ENCODE measurements at regions not wholly inside any gene's neighbourhood (a gene's known extent, or its start where the extent isn't known, plus 50 kb on each side); places are given as distances from the start of the nearest gene placed in this dataset.
"Not testable (repeated sequence)": the region's sequence is repeated elsewhere in the genome, so short reads cannot be mapped to it uniquely, and the experiment has no call there.

DNA sequence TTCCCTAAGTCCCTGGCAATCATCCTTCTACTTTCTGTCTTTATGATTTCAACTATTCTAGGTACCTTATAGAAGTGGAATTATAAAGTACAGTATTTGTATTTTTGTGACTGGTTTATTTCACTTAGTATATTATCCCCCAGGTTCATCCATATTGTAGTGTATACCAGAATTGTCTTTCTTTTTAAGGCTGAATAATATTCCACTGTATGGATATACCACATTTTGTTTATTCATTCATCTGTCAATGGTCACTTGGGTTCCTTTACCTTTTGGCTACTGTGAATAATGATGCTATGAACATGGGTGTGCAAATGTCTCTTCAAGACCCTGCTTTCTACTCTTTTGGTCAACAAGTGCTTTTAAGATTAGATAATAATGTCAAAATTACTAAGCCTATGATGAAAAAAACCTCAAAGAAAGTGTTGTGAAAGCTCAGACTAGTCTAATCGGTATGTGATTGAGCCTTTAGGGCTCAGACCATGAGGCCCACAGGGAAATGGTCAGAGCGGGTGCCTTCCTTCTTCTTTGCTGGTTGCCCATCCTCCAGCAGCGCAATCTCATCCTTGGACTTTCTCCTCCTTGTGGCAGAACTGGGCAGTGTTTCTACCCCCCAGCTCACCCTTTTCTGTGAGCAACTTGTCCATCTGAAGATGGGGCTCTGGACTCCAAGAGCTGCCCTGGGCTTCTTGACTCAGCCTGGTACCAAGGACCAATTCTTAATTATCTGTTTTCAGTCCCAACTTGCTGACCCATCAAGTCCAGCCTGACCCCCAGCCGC is 105.4 kb downstream of the TTC8 start:
- no peak for DNase-seq

DNA sequence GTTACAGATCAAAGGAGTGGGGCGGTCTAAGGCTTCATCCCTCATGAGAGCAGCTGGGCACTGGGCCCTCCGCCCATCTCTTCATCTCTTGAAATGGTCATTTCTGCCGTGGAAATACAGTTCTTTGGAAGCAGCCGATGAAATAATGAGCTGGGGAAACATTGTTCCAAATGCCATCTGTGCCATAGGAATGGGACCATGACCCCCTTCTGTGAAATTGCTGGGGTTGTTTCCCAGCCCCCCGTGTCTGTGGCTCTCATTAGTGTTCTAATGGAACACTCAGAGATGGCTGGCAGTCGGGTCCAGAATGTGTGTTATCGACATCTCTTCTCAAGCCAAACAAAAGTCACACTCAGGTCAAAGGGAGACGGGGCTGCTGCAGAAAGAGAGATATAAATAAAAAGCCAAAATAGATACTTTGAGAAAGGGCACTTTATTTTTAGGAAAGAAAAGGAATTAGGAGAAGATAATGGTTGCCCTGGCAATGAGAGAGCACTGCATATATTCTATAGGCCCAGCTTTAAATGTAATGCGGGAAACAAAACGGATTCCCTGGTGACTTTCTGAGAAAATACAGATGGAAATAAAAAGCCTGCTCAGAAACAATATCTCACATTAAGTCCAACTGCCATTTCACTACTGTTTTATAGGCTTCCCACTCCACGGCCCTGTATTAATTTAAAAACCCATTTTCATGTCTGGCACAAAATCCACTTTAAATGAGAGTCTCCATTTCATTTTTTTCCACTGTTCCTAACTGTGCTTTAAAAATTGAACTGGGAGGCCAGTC is 107.1 kb downstream of the TTC8 start:
- DNase-seq, result peak; percentile 24

DNA sequence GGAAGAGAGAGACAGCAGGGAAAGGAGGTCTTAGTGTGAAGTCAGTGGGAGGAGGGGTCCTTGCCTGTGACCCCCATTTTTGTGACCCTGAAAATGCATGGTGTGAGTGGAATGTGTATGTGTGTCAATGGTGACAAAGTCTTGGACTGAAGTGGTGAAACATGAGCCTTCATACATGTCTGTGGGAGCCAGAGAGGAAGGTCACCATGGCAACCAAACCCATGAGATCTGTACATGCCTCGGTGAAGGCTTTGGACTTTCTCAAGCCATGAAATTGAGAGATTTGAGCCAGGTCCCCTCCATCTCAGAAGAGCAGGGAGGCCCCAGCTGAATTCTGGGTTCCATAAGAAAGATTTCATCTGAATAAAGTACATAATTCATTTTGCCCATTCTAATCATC is 108.7 kb downstream of the TTC8 start:
- peak; percentile 29 for DNase-seq

DNA sequence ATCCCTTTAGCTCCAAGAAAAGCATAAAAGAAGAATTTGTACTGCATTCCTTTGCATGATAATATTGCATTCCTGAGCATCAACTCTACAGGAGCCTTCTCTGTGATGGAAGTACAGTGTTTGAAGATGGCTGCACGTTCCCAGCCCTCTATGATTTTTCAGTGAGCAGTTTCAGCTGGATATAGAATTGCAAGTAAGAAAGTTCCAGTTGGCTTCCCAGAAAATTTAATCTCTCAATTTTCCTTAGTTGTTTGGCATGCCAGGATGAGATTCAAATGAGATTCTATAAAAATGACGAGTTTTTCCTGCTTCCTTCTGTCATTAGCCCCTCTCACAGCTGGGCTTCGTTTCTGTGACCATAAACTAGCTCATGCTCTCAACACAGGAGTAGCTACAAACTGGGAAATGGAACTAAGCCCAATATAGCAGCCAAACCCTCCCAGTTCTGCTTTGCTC is 109.9 kb downstream of the TTC8 start:
- DNase-seq, result peak; percentile 47

DNA sequence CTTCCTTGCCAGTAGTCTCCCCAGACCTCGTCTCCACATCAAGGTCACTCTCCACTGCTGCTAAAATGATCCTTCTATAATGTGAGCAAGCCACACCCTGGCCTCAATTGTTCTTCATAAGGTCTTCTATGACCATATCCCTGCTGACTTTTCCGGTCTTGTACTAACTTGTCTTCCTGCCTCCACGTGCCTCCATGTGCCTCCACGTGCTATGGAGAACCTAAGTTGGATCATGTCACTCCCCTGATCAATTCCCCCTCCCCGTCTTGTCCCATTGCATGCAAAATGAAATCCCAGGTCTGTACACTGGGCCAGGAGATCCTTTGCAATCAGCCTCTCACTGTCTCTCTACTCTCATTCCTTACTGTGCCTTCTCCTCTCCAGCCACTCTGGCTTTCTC is 110.6 kb downstream of the TTC8 start:
- DNase-seq, result no peak

DNA sequence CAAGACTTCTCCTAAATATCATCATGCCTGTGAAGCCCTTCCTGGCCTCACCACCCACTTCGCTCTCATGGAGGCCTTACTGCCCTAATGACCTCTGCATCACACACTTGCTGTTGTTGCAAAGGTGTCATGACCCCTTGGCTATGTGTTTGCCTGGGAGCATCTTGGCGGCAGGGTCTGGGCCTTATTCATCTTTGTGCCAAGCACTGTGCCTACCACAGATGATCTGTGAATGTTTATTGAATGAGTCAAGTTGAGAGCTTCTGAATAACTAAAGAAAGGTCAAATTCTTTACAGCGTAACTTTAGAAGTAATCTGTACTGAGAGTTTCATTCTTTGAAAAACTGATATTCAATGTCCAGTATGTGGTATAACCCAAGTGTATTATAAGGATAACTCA is 113.3 kb downstream of the TTC8 start:
- DNase-seq, result no peak

DNA sequence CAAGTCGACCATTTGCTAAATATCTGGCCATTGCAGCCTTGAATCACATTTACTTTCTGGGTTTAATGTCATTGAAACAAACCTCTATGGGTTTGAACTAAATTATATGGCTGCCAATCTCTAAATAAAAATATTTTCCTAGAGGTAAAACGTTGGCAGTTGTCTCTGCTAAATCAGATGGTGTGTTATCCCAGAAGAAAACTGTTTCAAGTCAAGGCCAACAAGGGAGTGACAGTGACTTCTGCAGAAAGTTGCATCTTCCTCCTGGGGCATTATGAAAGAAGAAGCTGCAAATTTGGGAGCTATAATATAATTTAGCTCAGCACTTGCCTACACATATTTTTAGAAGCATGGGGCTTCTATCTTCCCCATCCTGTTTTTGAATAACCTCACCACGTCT is 116.2 kb downstream of the TTC8 start:
- DNase-seq, result no peak

DNA sequence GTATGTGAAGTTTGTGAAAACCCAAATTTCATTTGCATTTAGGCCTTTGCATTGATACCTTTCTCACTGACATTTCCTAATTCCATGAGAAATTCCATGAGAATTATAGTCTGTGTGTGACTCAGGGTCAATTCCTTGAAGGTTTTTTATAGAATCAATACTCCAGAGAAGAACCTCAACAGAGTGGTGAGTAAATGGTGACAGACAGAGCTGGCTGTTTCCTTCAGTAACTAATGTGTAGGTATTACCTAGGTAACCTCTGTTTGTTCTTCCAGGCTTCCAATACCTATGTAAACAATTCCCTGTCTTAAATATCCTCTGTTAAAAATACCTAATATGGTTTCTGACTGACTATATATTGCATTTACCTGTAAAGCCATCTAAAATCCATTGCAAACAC is 117.0 kb downstream of the TTC8 start:
- DNase-seq, result no peak

DNA sequence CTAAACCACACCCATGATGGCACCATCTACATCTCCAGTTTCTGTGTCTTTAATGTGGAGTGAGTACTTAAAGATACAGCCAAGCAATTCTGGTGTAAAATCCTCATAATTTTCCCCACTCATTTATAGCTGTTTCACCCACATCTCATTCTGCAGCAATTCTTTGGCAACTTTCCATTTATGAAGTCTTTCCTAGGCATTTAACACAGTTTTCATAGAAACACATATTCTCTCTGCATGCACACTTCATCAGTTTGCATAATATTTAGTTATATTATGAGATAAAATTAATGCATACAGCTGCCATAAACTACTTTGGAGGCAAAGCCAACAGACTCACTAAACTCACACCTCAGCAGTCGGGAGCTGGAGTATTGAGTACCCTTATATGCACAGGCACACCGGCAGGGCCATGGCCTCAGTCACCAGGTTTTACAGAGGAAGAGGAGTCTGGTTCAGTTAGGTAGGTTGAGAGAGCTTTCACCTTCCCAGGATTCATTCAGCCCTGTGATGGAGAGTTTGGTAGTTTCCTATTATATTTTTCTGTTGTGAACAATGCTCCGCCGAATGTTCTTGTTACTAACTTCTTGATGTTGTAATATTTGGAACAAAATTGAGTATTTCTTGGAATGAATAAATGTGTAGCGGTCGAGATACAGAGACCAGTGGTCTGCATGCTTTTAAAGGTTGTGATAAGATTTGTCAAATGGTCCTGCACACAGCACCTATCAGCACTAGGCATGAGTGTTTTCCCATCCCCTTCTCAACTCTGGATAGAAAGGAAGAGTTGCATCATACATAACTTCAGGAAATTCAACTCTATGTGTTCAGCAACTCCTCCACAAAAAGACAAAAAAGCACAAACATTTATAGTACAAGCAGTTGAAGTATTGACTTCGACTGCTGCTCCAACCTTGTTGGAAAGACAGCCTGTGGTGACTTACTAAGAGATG is 123.5 kb downstream of the TTC8 start:
- no peak for DNase-seq

DNA sequence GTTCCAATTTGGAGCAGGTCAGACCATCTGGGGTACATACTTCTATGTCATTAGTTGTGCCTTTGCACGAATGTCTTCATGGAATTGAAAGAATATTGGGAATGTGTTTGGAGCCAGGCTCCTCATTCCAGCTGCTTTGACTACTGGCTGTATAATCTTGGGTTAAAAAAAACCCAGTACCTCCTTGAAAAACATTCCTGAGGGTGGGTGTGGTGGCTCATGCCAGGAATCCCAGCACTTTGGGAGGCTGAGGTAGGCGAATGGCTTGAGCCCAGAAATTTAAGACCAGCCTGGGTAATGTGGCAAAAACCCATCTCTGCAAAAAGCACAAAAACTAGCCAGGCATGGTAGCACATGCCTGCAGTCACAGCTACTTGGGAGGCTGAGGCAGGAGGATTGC is 125.6 kb downstream of the TTC8 start:
- no peak for DNase-seq

DNA sequence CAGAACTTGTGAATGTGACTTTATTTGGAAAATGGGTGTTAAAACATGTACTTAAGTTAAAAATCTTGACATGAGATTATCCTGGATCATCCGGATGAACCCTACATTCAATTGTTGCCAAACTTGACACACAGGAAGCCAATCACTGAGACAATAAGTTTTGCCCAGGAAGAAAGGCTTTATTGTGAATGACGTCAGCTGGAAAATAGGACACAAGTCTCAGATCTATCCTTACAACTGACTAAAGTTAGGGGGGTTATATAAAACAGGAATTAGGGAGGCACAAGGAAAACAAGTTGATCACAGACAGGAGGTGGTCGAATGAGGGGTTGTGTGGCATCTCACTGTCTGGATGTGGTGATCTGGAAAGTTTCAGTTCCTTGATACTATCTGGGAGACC is 126.9 kb downstream of the TTC8 start:
- no peak for DNase-seq

DNA sequence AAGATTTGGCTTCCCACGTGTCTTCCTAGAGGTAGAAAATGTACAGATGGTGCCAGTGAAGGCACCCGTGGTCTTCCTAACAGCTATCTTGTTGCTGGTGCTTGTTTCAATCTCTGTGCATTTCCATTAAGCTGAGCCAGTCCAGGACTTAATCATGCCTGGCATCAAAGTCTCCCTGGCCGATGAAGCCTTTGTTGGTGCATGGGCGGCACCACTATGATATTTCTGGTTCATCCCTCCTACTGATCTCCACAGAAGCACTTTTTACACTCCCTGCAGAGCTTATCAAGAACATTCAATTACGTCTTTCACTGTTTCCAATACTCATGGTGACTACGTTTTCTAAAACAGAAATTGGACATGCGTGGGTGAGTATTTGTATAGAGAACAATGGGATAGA is 128.4 kb downstream of the TTC8 start:
- no peak for DNase-seq

DNA sequence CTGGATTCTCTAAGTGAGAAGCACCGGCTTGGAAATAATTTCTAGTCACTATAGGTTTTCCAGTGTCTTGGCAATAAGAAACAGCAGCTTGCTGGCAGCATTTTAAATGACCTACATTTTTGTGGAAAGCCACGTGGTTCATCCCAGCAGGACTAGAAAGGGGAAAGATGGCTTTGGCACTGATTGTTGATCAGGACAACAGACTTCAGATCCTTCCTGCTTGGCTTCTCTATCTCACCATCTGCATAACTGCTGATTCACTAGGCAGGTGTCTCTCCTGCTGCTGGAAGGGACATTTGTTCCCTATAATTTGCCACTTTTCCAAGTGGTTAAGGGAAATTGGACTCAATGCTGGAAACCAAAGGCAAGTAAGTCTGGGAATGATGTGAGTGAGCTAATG is 131.0 kb downstream of the TTC8 start:
- peak; percentile 79 for DNase-seq

DNA sequence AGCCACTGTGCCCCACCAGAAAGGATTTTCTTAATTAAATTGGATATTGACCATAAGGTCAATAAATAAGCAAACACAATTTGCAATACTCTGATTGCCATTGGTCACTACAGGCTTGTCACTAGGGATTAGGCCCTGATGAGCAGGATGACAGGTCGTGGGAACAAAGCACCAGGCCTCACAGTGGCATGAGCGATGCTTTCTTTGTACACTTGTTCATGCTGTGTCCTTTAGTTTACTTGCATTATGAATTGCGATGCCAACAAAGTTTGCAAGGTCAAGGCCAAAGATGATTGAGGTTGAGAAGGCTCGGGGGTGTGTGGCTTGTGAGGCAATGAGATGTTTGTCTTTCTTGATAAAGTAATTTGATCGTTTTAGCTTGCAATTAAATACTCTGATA is 136.0 kb downstream of the TTC8 start:
- DNase-seq, result no peak

DNA sequence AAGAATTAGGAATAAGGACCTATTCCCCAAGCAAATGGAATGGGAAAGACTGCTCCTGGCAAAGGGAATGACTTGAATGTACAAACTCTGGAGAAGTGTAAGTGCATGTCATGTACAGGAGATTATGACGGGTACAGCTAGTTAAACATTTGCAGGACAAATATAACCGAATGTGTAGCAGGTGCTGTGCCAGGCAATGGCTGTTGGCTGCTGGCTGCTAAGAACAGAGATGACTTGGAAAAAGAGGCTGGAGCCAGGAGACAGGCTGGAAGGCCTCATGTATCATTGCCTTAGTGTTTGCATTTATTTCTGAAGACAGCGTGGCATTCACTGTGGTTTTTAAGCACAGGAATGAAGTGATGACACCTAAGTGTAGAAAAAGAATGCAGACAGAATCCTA is 136.8 kb downstream of the TTC8 start:
- peak; percentile 11 for DNase-seq

DNA sequence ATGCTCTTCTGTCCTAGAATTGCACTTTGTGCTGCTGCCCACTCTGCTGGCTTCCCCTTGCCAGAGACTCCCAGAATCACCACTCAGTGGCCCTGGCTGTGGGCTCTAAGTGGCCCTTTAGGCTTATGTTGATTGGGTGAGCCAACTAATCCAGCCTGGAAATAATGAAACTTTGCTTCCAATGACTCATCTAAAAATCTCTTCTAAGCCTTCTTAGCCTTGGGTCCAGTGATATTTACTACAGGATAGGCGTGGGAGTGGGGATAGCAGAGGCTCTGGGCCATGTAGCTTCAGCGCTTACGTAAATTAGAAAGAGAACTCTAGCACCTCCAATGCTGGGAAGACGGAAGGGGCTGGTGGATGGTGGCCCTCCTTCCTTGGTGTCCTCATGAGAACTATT is 137.9 kb downstream of the TTC8 start:
- DNase-seq, result no peak

DNA sequence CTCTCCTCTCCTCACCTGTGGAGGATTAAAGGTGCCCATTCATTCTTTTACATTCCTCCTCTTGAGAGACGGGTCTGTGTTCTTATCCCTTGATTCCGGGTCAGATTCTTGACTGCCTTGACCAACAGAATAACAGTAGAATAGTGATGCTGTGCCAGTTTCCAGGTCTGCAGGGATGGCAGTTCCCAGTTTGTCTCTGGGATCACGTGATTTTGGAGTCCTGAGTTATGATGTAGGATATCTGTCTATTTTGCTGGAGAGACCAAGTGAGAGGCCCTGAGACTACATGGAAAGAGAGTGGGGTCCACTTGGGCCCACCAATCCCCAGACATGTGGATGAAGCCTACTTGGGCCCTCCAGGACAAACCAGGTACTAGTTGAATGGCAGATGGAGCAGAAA is 142.8 kb downstream of the TTC8 start:
- DNase-seq, result no peak

DNA sequence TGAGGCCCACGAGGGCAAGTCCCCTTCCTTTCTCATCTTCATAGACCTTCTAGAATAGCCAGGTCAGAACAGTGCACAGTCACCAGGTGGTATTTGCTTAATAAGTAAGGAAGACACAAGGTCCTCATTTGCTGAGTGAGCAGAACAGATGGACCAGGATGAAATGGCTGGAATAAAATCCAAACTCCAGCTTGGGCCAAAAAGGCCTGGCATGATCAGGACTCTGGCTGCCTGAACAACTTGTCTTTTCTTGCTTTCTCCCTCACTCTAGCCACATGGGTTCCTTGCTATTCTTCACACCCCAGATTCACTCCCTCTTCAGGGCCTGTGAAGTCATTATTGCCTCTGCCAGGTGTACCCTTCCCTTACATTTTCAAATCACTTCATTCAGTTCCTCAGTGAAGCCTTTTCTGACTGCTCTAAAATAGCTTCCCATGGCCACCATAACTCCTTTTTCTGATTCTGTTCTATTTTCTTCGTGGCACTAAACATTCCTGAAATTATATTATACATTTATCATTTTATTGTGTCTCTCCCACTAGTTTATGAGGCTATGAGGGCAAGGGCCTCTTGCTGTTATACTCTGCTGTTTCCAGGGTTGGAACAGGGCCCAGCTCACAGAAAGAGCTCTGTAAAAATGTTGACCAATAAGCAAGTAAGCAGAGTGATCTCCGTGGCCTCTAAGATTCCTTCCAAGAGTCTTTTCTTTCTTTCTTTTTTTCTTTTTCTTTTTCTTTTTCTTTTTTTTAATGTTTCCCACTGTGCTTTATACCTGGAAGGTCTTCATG is 150.8 kb downstream of the TTC8 start:
- DNase-seq, result no peak

DNA sequence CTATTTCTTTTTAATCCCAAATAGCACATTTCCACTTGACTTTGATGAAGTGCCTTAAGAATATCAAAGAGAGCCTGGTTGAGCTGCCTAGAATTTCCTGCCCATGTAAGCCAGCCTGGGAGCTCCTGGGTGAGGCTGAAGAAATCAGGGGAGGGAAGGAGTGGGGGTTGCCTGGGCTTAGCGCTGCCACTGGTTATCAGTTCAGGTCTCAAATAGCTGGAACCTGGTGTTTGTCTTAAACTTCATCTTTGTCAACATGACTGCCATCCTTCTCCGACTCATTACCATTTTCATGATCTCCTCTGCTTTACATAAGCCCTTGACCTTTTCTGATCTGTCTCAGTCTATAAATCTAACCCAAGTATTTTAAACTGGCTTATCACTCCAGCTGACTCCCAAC is 151.5 kb downstream of the TTC8 start:
- DNase-seq, result no peak

DNA sequence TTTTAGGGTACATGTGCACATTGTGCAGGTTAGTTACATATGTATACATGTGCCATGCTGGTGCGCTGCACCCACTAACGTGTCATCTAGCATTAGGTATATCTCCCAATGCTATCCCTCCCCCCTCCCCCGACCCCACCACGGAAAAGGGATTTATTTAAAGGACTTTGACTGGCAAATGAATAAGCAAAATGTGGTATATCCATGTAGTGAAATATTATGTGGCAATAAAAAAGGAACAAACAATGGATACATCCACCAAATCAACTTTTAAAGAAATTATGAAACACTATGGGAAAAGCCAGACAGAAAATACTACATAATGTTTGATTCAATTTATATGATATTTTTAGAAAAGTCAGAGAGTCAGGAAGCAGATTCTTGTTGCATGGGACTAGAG is 156.5 kb downstream of the TTC8 start:
- not testable (repeated sequence) for DNase-seq

DNA sequence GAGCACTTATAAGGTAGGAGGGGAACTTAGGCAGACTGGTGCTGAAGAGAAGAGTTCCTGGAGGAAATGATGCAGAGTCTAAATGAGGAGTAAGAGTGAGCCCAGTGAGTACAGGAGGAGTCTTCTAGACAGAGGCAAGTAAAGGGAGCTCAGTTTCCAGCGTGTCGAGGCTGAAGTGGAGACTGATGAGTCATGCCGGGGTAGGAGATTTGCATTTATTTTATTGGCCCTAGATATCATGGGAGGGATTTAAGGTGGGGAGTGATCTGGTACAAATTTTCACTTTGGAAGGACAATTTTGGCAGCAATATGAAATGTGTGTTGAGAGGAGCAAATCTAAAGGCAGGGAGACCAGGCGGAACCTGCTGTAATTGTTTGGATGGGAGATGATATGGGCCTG is 157.5 kb downstream of the TTC8 start:
- DNase-seq, result no peak

DNA sequence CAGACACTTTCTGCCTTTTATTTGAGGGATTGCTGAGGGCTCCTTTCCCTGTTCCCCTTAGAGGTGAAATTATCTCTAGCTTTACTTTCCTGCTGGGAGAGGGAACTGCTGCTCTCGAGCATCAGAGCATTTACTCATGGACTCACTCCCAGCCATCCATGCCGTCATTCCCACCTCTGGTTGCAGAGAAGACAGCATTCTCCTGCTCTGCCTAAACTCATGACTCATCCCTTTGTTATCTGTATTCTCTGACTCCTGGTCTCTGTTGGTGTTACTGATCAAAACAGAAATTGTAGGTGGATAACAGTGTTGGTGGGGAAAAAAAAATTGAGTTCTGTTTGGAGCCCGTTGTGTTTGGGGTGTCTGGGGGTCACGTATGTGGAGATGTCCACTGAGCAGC is 159.3 kb downstream of the TTC8 start:
- no peak for DNase-seq
